ENCODE measurements at regions not wholly inside any gene's neighbourhood (a gene's known extent, or its start where the extent isn't known, plus 50 kb on each side); places are given as distances from the start of the nearest gene placed in this dataset.

GRCh38 chr21:23613014-23613413, 1994.3 kb downstream of the MRPL39 start:
- 81 to 91% methylated on average over 2 to 4 of the region's 4 CpGs for WGBS, 2 donors (ENCODE audit: low coverage in 1 of 2)

GRCh38 chr21:23612210-23612609, 1995.1 kb downstream of the MRPL39 start:
- 84 to 100% methylated on average over 1 of the region's 1 CpG for WGBS, 2 donors (ENCODE audit: low coverage in 1 of 2)
- Histone ChIP-seq H3K9me3 (no peaks in the 10 kb centered on the region), H3K27ac (no peak overlapping the region), H3K4me3 (no peak overlapping the region), H3K27me3 (no peaks in the 10 kb centered on the region), H3K36me3 (no peaks in the 10 kb centered on the region), H3K4me1 (no peaks in the 10 kb centered on the region)
- ATAC-seq = no peak
- TF ChIP-seq CTCF (IDR thresholded peaks at IDR 0.05) = no peak
- TF ChIP-seq EP300 (IDR thresholded peaks at IDR 0.05) = no peak
- TF ChIP-seq POLR2A (IDR thresholded peaks at IDR 0.05) = no peak
- no peak for TF ChIP-seq POLR2AphosphoS5 (IDR thresholded peaks at IDR 0.05)

More at GRCh38 chr21:23613014-23613413, 1994.3 kb downstream of the MRPL39 start:
- Histone ChIP-seq H3K4me1 (no peaks in the 10 kb centered on the region), H3K36me3 (no peaks in the 10 kb centered on the region), H3K27me3 (no peaks in the 10 kb centered on the region), H3K9me3 (no peaks in the 10 kb centered on the region), H3K4me3 (no peak overlapping the region), H3K27ac (no peak overlapping the region)
- ATAC-seq = no peak
- TF ChIP-seq CTCF (IDR thresholded peaks at IDR 0.05) (no peak), EP300 (IDR thresholded peaks at IDR 0.05) (no peak), POLR2A (IDR thresholded peaks at IDR 0.05) (no peak), POLR2AphosphoS5 (IDR thresholded peaks at IDR 0.05) (no peak)

- no peaks in the 10 kb centered on the region for H3K36me3 ChIP-seq
- 56 to 61% methylated on average over 4 of the region's 4 CpGs for WGBS, 2 donors (ENCODE audit: low coverage in 1 of 2)
- H3K9me3 ChIP-seq = no peaks in the 10 kb centered on the region
- ATAC-seq = no peak
- TF ChIP-seq POLR2AphosphoS5 (IDR thresholded peaks at IDR 0.05) = no peak
- TF ChIP-seq CTCF (IDR thresholded peaks at IDR 0.05) = no peak
- TF ChIP-seq EP300 (IDR thresholded peaks at IDR 0.05) = no peak
- TF ChIP-seq POLR2A (IDR thresholded peaks at IDR 0.05) = no peak
- H3K27ac ChIP-seq = no peak overlapping the region
- no peaks in the 10 kb centered on the region for H3K4me1 ChIP-seq
- no peak overlapping the region for H3K4me3 ChIP-seq
- no peaks in the 10 kb centered on the region for H3K27me3 ChIP-seq
These were observed 1999.4 kb downstream of the MRPL39 start for GRCh38 chr21:23607782-23608431.

GRCh38 chr21:23601549-23601948, 2005.7 kb downstream of the MRPL39 start:
- ATAC-seq = no peak
- Histone ChIP-seq H3K9me3 (no peaks in the 10 kb centered on the region), H3K27me3 (no peaks in the 10 kb centered on the region), H3K36me3 (no peaks in the 10 kb centered on the region), H3K27ac (no peak overlapping the region), H3K4me3 (no peak overlapping the region), H3K4me1 (no peaks in the 10 kb centered on the region)
- TF ChIP-seq CTCF (IDR thresholded peaks at IDR 0.05) = no peak
- no peak for TF ChIP-seq EP300 (IDR thresholded peaks at IDR 0.05)
- TF ChIP-seq POLR2A (IDR thresholded peaks at IDR 0.05) = no peak
- no peak for TF ChIP-seq POLR2AphosphoS5 (IDR thresholded peaks at IDR 0.05)
- WGBS, 2 donors (ENCODE audit: low coverage in 1 of 2) = 89 to 100% methylated on average over 1 to 4 of the region's 4 CpGs

- Histone ChIP-seq H3K36me3 (no peaks in the 10 kb centered on the region), H3K9me3 (no peaks in the 10 kb centered on the region), H3K4me1 (no peaks in the 10 kb centered on the region), H3K27ac (no peak overlapping the region), H3K4me3 (no peak overlapping the region), H3K27me3 (no peaks in the 10 kb centered on the region)
- no peak for ATAC-seq
- no peak for TF ChIP-seq POLR2AphosphoS5 (IDR thresholded peaks at IDR 0.05)
- WGBS, 2 donors (ENCODE audit: low coverage in 1 of 2) = 69 to 78% methylated on average over 1 of the region's 1 CpG
These were observed 2013.7 kb downstream of the MRPL39 start for GRCh38 chr21:23593582-23593981.
